G401 (cell line): ENCODE measurements at regions not wholly inside any gene's neighbourhood (a gene's known extent, or its start where the extent isn't known, plus 50 kb on each side); places are given as distances from the start of the nearest gene placed in this dataset.

Experiments used
- DNase-seq: peaks from one replicate; pipeline ENCODE4 v3.0.0-alpha.2; 2015; ENCODE audit warnings: low spot score
- in situ Hi-C: cut with HindIII; loops from 2 replicates; pipeline ENCODE4 v1.10.0; 2016; ENCODE audit warnings: low sequenced_read_pairs, mixed read lengths

- in situ Hi-C loops: no loop called here
- peak; percentile 64 for DNase-seq
These were observed 52.0 kb upstream of the RNU6-8 start for GRCh38 chr14:32254952-32255679.

GRCh38 chr14:32255789-32256188 is 52.7 kb upstream of the RNU6-8 start:
- in situ Hi-C loops: no loop called here

GRCh38 chr14:32256576-32256975 is 53.5 kb upstream of the RNU6-8 start:
- in situ Hi-C loops: no loop called here
- DNase-seq: no peak

More at GRCh38 chr14:32255789-32256188, 52.7 kb upstream of the RNU6-8 start:
- no peak for DNase-seq

GRCh38 chr14:32258336-32258993 is 55.4 kb upstream of the RNU6-8 start:
- in situ Hi-C loops: no loop called here
- no peak for DNase-seq

GRCh38 chr14:32259368-32260013 is 56.4 kb upstream of the RNU6-8 start:
- in situ Hi-C loops: no loop called here
- no peak for DNase-seq

- in situ Hi-C loops: no loop called here
These were observed 61.0 kb upstream of the RNU6-8 start for GRCh38 chr14:32263939-32264567.

GRCh38 chr14:32265584-32265983 is 62.5 kb upstream of the RNU6-8 start:
- DNase-seq: no peak
- in situ Hi-C loops: no loop called here

More at GRCh38 chr14:32263939-32264567, 61.0 kb upstream of the RNU6-8 start:
- DNase-seq: no peak

- no peak for DNase-seq
- in situ Hi-C loops: no loop called here
These were observed 51.1 kb upstream of the AKAP6 start for GRCh38 chr14:32277998-32278397.
